SK-N-SH (cell line): ENCODE measurements at regions not wholly inside any gene's neighbourhood (a gene's known extent, or its start where the extent isn't known, plus 50 kb on each side); places are given as distances from the start of the nearest gene placed in this dataset.
A peak's percentile ranks its signal among the peaks of the same experiment; 100 is the strongest.

ENCODE experiments used
- CTCF ChIA-PET: fragments of 300-600, 350-600 bp; formaldehyde crosslinking; extraction: SDS; loops from one replicate; lab custom pipeline; 2021; lab: Yijun Ruan, JAX
- POLR2A ChIA-PET: fragments of 350-600 bp; sonication (Branson Sonifier 250); formaldehyde crosslinking; extraction: SDS; loops from one replicate; lab custom pipeline; 2020; ENCODE audit warnings: antibody characterized with exemption, inconsistent platforms; lab: Yijun Ruan, JAX
- DNase-seq: peaks from one replicate; pipeline ENCODE4 v3.0.0; 2012
- H2AFZ ChIP-seq: fragments of 200-600 bp; sonication (generic); 2 replicates; pipeline ENCODE4 v1.8.1; 2016; ENCODE audit warnings: antibody characterized with exemption, mild to moderate bottlenecking, low read depth
- H3F3A ChIP-seq: fragments of 200-600 bp; sonication (generic); replicated peaks from 2 replicates; pipeline ENCODE3; 2016; ENCODE audit warnings: antibody characterized with exemption, mild to moderate bottlenecking; ENCODE audit not compliant: insufficient read depth
- H3K27ac ChIP-seq, 2 experiments: fragments of 200-500 bp in 1 of 2; fragments of 200-600 bp in 1 of 2; sonication (Bioruptor generic) in 1 of 2; sonication (generic), shearing (Covaris generic) in 1 of 2; 2 replicates each; pipeline versions ENCODE4 v1.5.1 to v1.6.1; 2014 to 2016; ENCODE audit warnings: low read depth in 2 of 2, inconsistent platforms in 1 of 2, low read length in 1 of 2, mild to moderate bottlenecking in 1 of 2, mixed read lengths in 1 of 2
- H3K27me3 ChIP-seq: fragments of 200-600 bp; sonication (generic), shearing (Covaris generic); 2 replicates; pipeline ENCODE4 v1.6.1; 2016; ENCODE audit warnings: mixed run types; ENCODE audit not compliant: insufficient read depth
- H3K36me3 ChIP-seq, 2 experiments: fragments of 200-500 bp in 1 of 2; fragments of 200-600 bp in 1 of 2; sonication (Bioruptor generic) in 1 of 2; sonication (generic) in 1 of 2; replicated peaks in 1 of 2; 2 replicates each; pipeline versions ENCODE3 to v1.5.1; 2014 to 2016; ENCODE audit warnings: low read length in 1 of 2, mild to moderate bottlenecking in 1 of 2; ENCODE audit not compliant: insufficient read depth in 2 of 2, control insufficient read depth in 1 of 2
- H3K4me1 ChIP-seq, 2 experiments: fragments of 200-500 bp in 1 of 2; fragments of 200-600 bp in 1 of 2; sonication (Bioruptor generic) in 1 of 2; sonication (generic), shearing (Covaris generic) in 1 of 2; 2 replicates each; pipeline versions ENCODE4 v1.5.1 to v1.6.1; 2014 to 2016; ENCODE audit warnings: low read depth in 1 of 2, low read length in 1 of 2, mixed run types in 1 of 2; ENCODE audit not compliant: insufficient read depth in 2 of 2, control insufficient read depth in 1 of 2
- H3K4me2 ChIP-seq: fragments of 200-600 bp; sonication (generic), shearing (Covaris generic); 2 replicates; pipeline ENCODE4 v1.6.1; 2017; ENCODE audit warnings: mixed run types
- H3K4me3 ChIP-seq, 2 experiments: fragments of 200-500 bp in 1 of 2; fragments of 200-600 bp in 1 of 2; sonication (Bioruptor generic) in 1 of 2; sonication (generic), shearing (Covaris generic) in 1 of 2; 2 replicates each; pipeline versions ENCODE4 v1.5.1 to v1.8.1; 2014 to 2016; ENCODE audit warnings: low read depth in 2 of 2, inconsistent platforms in 1 of 2, low read length in 1 of 2, mild to moderate bottlenecking in 1 of 2, mixed read lengths in 1 of 2, moderate library complexity in 1 of 2
- H3K79me2 ChIP-seq: fragments of 200-600 bp; sonication (generic); 2 replicates; pipeline ENCODE4 v1.8.1; 2017; ENCODE audit warnings: mild to moderate bottlenecking; ENCODE audit not compliant: insufficient read depth
- H3K9ac ChIP-seq: fragments of 200-600 bp; sonication (generic); 2 replicates; pipeline ENCODE4 v1.6.1; 2017; ENCODE audit warnings: mixed run types
- H3K9me2 ChIP-seq: fragments of 200-600 bp; sonication (generic); 2 replicates; pipeline ENCODE4 v1.6.1; 2017; ENCODE audit warnings: mixed run types
- H3K9me3 ChIP-seq: fragments of 200-600 bp; sonication (generic); 2 replicates; pipeline ENCODE4 v1.6.1; 2017; ENCODE audit warnings: mixed run types, mild to moderate bottlenecking, moderate library complexity
- H4K20me1 ChIP-seq: fragments of 200-600 bp; sonication (generic); 2 replicates; pipeline ENCODE4 v1.6.1; 2017; ENCODE audit warnings: mild to moderate bottlenecking, mixed run types; ENCODE audit not compliant: insufficient read depth
- CHD2 ChIP-seq: fragments of 150-350 bp; IDR thresholded peaks from 2 replicates; pipeline ENCODE4 v1.6.1; 2018; ENCODE audit warnings: low read length; ENCODE audit not compliant: partially characterized antibody
- EP300 ChIP-seq, 2 experiments: IDR thresholded peaks; 2 replicates each; pipeline versions ENCODE4 v1.4.0 to v1.6.1; 2012; ENCODE audit warnings: borderline replicate concordance in 1 of 2, low read depth in 1 of 2, low read length in 1 of 2
- GABPA ChIP-seq: IDR thresholded peaks from 2 replicates; pipeline ENCODE4 v1.4.0; 2012; ENCODE audit warnings: low read depth, mild to moderate bottlenecking
- GATA2 ChIP-seq: sonication (generic); formaldehyde crosslinking; IDR thresholded peaks from 2 replicates; pipeline ENCODE4 v1.5.0; 2020; ENCODE audit warnings: mild to moderate bottlenecking, missing genetic modification reagents
- NFIC ChIP-seq: IDR thresholded peaks from 2 replicates; pipeline ENCODE4 v1.4.0; 2012; ENCODE audit warnings: borderline replicate concordance
- NRF1 ChIP-seq: IDR thresholded peaks from 2 replicates; pipeline ENCODE4 v1.6.1; 2012; ENCODE audit warnings: low read depth, mild to moderate bottlenecking, low read length
- POLR2AphosphoS5 ChIP-seq: IDR thresholded peaks from 2 replicates; pipeline ENCODE4 v1.6.1; 2012; ENCODE audit warnings: low read depth, low read length
- REST ChIP-seq: IDR thresholded peaks from 2 replicates; pipeline ENCODE4 v1.6.1; 2012; ENCODE audit warnings: mild to moderate bottlenecking, low read depth, low read length, moderate library complexity
- RFX5 ChIP-seq: IDR thresholded peaks from 2 replicates; pipeline ENCODE4 v1.6.1; 2012; ENCODE audit warnings: mild to moderate bottlenecking, improper control_type of control experiment, low read length
- SIN3A ChIP-seq: IDR thresholded peaks from 2 replicates; pipeline ENCODE4 v1.6.1; 2012; ENCODE audit warnings: low read depth, mild to moderate bottlenecking, low read length, moderate library complexity, borderline replicate concordance
- TAF1 ChIP-seq: IDR thresholded peaks from 2 replicates; pipeline ENCODE4 v1.6.1; 2012; ENCODE audit warnings: low read depth, mild to moderate bottlenecking, low read length, moderate library complexity, borderline replicate concordance
- YY1 ChIP-seq: IDR thresholded peaks from 2 replicates; pipeline ENCODE4 v1.4.0; 2012; ENCODE audit warnings: low read depth, mild to moderate bottlenecking
- WGBS: methylation state at CpG from one replicate; pipeline ENCODE4 v1.1.6; 2017; ENCODE audit warnings: low lambda C conversion rate; 5-methylcytosine and 5-hydroxymethylcytosine counted together
- TF ChIP-seq, protein P1 (sequence below): IDR thresholded peaks from 2 replicates; pipeline ENCODE4; 2012

DNA sequence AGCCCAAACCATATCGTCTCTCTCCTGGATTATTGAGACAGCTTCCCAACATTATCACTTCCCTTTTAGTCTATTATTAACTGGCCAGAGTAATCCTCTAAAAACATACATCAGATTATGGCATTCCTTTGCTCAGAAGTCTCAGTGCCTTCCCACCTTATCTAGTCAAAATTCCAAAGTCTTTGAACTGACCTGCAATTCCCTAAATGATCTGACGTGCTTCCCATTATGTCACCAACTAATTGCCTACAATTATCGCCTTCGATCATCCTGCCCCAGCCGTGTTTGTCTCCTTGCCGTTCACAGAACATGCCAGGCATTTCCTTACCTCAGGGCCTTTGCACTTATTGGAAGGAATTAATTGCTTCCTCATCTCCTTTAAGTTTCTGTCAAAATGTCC, 332.4 kb downstream of the IRS1 start (continued):
- TF ChIP-seq EP300 (IDR thresholded peaks at IDR 0.05; ENCODE audit: borderline replicate concordance in 1 of 2, low read depth in 1 of 2, low read length in 1 of 2) (no peak), SIN3A (no peak), YY1 (no peak), NRF1 (no peak), RFX5 (no peak), CHD2 (no peak), GABPA (no peak), TAF1 (no peak), REST (no peak), NFIC (no peak)
- TF ChIP-seq, all 33 proteins: peak for 0

DNA sequence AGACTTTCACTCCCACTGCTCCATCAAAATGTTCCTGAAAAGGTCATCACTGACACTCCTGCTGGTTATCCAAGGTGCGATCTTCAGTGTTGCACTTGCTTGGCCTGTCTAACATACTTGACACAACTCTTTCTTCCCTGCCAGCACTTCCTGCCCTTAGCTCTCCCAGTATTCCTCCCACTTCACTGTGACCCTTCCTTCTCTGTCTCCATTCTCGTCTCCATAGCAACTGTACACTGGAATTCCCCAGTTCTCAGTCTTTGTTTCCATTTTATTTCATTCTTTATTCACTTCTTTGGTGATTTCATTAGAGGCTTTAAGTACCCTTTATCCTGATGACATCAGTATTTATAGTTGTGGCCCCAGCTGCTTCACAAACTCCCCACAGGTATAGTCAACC, 333.0 kb downstream of the IRS1 start:
- H4K20me1 ChIP-seq: no peaks in the 10 kb centered on the region
- peaks cover 11% of the 10 kb centered on the region for H3F3A ChIP-seq
- H3K4me2 ChIP-seq: no peak overlapping the region
- no peak overlapping the region for H3K9ac ChIP-seq
- no peaks in the 10 kb centered on the region for H3K79me2 ChIP-seq
- no peaks in the 10 kb centered on the region for H3K36me3 ChIP-seq
- no peak overlapping the region for H3K4me3 ChIP-seq
- TF ChIP-seq POLR2AphosphoS5 (no peak), CHD2 (no peak), YY1 (no peak), GATA2 (CRISPR knock-in tag) (no peak), SIN3A (no peak), RFX5 (no peak)
- TF ChIP-seq, protein P1, sequence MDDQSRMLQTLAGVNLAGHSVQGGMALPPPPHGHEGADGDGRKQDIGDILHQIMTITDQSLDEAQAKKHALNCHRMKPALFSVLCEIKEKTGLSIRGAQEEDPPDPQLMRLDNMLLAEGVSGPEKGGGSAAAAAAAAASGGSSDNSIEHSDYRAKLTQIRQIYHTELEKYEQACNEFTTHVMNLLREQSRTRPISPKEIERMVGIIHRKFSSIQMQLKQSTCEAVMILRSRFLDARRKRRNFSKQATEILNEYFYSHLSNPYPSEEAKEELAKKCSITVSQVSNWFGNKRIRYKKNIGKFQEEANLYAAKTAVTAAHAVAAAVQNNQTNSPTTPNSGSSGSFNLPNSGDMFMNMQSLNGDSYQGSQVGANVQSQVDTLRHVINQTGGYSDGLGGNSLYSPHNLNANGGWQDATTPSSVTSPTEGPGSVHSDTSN: no peak
- no peaks in the 10 kb centered on the region for H3K9me2 ChIP-seq
- no peaks in the 10 kb centered on the region for H3K27me3 ChIP-seq
- no peaks in the 10 kb centered on the region for H3K4me1 ChIP-seq
- DNase-seq: no peak
- ChIA-PET CTCF (no interaction called here), POLR2A (no interaction called here)
- 62% methylated on average over 2 of the region's 2 CpGs for WGBS
- peak overlapping the region; percentile 7; the same call in 1 of the 2 replicates for H2AFZ ChIP-seq
- no peaks in the 10 kb centered on the region for H3K9me3 ChIP-seq
- no peak overlapping the region for H3K27ac ChIP-seq
